ENCODE measurements at regions not wholly inside any gene's neighbourhood (a gene's known extent, or its start where the extent isn't known, plus 50 kb on each side); places are given as distances from the start of the nearest gene placed in this dataset.
A peak's percentile ranks its signal among the peaks of the same experiment; 100 is the strongest.

DNA sequence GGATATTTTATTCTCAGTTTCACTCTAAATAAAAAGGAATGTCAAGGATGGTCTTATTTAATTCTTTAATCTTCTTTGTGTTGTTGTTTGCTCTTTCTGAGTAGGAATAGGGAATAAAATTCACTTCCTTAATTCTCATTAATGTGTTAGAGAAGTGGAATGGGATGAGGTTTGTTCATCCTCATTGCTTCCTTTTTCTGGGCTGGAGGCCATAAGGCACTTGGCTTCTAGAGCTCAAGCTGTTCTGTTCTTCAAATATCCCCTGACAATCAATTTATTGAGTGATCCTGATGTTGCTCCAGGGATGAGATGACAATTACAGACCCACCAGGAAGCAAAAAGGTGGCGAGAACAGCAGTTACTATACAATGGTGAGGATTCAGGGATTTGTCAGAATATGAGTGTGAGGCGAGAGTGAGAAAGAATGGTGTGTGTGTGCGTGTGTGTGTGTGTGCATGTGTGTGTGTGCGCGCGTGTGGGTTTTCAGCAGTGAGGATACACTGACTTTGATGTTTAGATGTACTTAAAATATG, 557.6 kb upstream of the FANCL start:
- Histone ChIP-seq H3K9ac (ENCODE audit: low read length) (no peak overlapping the region), H3K27ac (ENCODE audit: low read length) (no peak overlapping the region), H3K9me2 (ENCODE audit: insufficient read depth, low read length) (no peaks in the 10 kb centered on the region), H2AFZ (ENCODE audit: low read depth, low read length) (no peak overlapping the region), H3K9me3 (ENCODE audit: low read length) (no peaks in the 10 kb centered on the region), H3K4me2 (ENCODE audit: low read length) (no peak overlapping the region), H3K4me3 (ENCODE audit: low read length) (no peak overlapping the region), H3K36me3 (ENCODE audit: insufficient read depth, low read length) (no peaks in the 10 kb centered on the region), H4K20me1 (ENCODE audit: insufficient read depth) (no peaks in the 10 kb centered on the region), H3F3A (ENCODE audit: insufficient read depth, low read length, poor library complexity, severe bottlenecking) (peaks cover 3% of the 10 kb centered on the region), H3K27me3 (ENCODE audit: insufficient read depth, low read depth, low read length) (no peaks in the 10 kb centered on the region), H3K79me2 (replicated peaks; ENCODE audit: insufficient read depth, low read length) (no peaks in the 10 kb centered on the region)
- TF ChIP-seq, protein P1, sequence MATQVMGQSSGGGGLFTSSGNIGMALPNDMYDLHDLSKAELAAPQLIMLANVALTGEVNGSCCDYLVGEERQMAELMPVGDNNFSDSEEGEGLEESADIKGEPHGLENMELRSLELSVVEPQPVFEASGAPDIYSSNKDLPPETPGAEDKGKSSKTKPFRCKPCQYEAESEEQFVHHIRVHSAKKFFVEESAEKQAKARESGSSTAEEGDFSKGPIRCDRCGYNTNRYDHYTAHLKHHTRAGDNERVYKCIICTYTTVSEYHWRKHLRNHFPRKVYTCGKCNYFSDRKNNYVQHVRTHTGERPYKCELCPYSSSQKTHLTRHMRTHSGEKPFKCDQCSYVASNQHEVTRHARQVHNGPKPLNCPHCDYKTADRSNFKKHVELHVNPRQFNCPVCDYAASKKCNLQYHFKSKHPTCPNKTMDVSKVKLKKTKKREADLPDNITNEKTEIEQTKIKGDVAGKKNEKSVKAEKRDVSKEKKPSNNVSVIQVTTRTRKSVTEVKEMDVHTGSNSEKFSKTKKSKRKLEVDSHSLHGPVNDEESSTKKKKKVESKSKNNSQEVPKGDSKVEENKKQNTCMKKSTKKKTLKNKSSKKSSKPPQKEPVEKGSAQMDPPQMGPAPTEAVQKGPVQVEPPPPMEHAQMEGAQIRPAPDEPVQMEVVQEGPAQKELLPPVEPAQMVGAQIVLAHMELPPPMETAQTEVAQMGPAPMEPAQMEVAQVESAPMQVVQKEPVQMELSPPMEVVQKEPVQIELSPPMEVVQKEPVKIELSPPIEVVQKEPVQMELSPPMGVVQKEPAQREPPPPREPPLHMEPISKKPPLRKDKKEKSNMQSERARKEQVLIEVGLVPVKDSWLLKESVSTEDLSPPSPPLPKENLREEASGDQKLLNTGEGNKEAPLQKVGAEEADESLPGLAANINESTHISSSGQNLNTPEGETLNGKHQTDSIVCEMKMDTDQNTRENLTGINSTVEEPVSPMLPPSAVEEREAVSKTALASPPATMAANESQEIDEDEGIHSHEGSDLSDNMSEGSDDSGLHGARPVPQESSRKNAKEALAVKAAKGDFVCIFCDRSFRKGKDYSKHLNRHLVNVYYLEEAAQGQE (IDR thresholded peaks at IDR 0.05; ENCODE audit: borderline replicate concordance): peak; percentile 89
- TF ChIP-seq EZH2 (IDR thresholded peaks at IDR 0.05; ENCODE audit: borderline replicate concordance, insufficient read depth, low read length, poor library complexity, severe bottlenecking): no peak
- TF ChIP-seq POLR2AphosphoS5 (IDR thresholded peaks at IDR 0.05): peak; percentile 53
- TF ChIP-seq MXI1 (conservative IDR thresholded peaks at IDR 0.05; ENCODE audit: poor library complexity, severe bottlenecking): no peak
- TF ChIP-seq, protein P2, sequence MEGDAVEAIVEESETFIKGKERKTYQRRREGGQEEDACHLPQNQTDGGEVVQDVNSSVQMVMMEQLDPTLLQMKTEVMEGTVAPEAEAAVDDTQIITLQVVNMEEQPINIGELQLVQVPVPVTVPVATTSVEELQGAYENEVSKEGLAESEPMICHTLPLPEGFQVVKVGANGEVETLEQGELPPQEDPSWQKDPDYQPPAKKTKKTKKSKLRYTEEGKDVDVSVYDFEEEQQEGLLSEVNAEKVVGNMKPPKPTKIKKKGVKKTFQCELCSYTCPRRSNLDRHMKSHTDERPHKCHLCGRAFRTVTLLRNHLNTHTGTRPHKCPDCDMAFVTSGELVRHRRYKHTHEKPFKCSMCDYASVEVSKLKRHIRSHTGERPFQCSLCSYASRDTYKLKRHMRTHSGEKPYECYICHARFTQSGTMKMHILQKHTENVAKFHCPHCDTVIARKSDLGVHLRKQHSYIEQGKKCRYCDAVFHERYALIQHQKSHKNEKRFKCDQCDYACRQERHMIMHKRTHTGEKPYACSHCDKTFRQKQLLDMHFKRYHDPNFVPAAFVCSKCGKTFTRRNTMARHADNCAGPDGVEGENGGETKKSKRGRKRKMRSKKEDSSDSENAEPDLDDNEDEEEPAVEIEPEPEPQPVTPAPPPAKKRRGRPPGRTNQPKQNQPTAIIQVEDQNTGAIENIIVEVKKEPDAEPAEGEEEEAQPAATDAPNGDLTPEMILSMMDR (IDR thresholded peaks at IDR 0.05; ENCODE audit: poor library complexity, severe bottlenecking): no peak

DNA sequence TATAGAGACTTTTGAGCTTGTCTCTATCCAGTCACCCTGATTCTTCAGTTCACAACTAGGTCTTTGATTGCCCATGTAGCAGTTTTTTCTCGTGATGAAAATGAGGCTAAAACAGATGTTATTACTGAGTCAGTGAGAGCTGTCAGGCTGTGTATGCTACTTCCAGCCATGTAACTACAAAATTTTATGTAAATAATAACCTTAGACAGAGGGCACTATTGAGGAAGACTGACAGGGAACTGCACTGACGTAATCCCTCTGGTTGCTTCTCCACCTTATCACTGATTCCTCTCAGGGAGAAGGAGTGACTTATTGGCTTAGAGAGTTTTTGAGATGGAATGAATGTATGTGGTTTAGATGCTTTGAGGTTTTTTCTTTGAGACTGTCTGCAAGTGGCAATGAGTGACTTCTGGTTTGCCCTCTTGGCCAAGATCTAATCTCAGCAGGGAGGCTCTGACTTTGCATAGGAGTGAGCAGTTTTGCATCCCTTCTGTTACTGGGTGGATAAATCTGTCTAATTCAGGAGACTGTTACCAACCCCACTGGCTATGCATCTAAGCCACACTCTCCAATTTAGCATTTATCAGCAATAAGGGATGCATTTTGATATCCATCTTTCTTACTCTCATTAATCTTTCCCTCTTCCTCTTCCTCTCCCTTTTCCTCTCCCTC, 555.2 kb upstream of the FANCL start:
- H3F3A ChIP-seq (ENCODE audit: insufficient read depth, low read length, poor library complexity, severe bottlenecking): peaks cover 3% of the 10 kb centered on the region
- peak overlapping the region; percentile 1 for H3K9ac ChIP-seq (ENCODE audit: low read length)
- H3K4me2 ChIP-seq (ENCODE audit: low read length): peak overlapping the region; percentile 14
- H3K9me3 ChIP-seq (ENCODE audit: low read length): no peaks in the 10 kb centered on the region
- no peaks in the 10 kb centered on the region for H3K27me3 ChIP-seq (ENCODE audit: insufficient read depth, low read depth, low read length)
- H3K4me3 ChIP-seq (ENCODE audit: low read length): peak overlapping the region; percentile 26
- no peaks in the 10 kb centered on the region for H3K79me2 ChIP-seq (replicated peaks; ENCODE audit: insufficient read depth, low read length)
- H3K36me3 ChIP-seq (ENCODE audit: insufficient read depth, low read length): no peaks in the 10 kb centered on the region
- H3K9me2 ChIP-seq (ENCODE audit: insufficient read depth, low read length): no peaks in the 10 kb centered on the region
- TF ChIP-seq, protein P2 (IDR thresholded peaks at IDR 0.05; ENCODE audit: poor library complexity, severe bottlenecking): peak; percentile 28
- TF ChIP-seq RAD21 (conservative IDR thresholded peaks at IDR 0.05): peak; percentile 40
- TF ChIP-seq MXI1 (conservative IDR thresholded peaks at IDR 0.05; ENCODE audit: poor library complexity, severe bottlenecking): no peak
- TF ChIP-seq EP300 (conservative IDR thresholded peaks at IDR 0.05; ENCODE audit: poor library complexity, severe bottlenecking): peak; percentile 79
- TF ChIP-seq, protein P1 (IDR thresholded peaks at IDR 0.05; ENCODE audit: borderline replicate concordance): no peak
- TF ChIP-seq POLR2AphosphoS5 (IDR thresholded peaks at IDR 0.05): peak; percentile 60
- TF ChIP-seq SMC3 (conservative IDR thresholded peaks at IDR 0.05; ENCODE audit: poor library complexity): peak; percentile 39
- H3K27ac ChIP-seq (ENCODE audit: low read length): peak overlapping the region; percentile 40
- H4K20me1 ChIP-seq (ENCODE audit: insufficient read depth): no peaks in the 10 kb centered on the region
- no peak overlapping the region for H2AFZ ChIP-seq (ENCODE audit: low read depth, low read length)
